SK-N-SH (cell line): ENCODE measurements at regions not wholly inside any gene's neighbourhood (a gene's known extent, or its start where the extent isn't known, plus 50 kb on each side); places are given as distances from the start of the nearest gene placed in this dataset.

Experiments used
- CTCF ChIA-PET: fragments of 300-600, 350-600 bp; formaldehyde crosslinking; extraction: SDS; loops from one replicate; lab custom pipeline; 2021; lab: Yijun Ruan, JAX
- POLR2A ChIA-PET: fragments of 350-600 bp; sonication (Branson Sonifier 250); formaldehyde crosslinking; extraction: SDS; loops from one replicate; lab custom pipeline; 2020; ENCODE audit warnings: antibody characterized with exemption, inconsistent platforms; lab: Yijun Ruan, JAX
- DNase-seq: peaks from one replicate; pipeline ENCODE4 v3.0.0; 2012
- H2AFZ ChIP-seq: fragments of 200-600 bp; sonication (generic); 2 replicates; pipeline ENCODE4 v1.8.1; 2016; ENCODE audit warnings: antibody characterized with exemption, mild to moderate bottlenecking, low read depth
- H3F3A ChIP-seq: fragments of 200-600 bp; sonication (generic); replicated peaks from 2 replicates; pipeline ENCODE3; 2016; ENCODE audit warnings: antibody characterized with exemption, mild to moderate bottlenecking; ENCODE audit not compliant: insufficient read depth
- H3K27ac ChIP-seq, 2 experiments: fragments of 200-500 bp in 1 of 2; fragments of 200-600 bp in 1 of 2; sonication (Bioruptor generic) in 1 of 2; sonication (generic), shearing (Covaris generic) in 1 of 2; 2 replicates each; pipeline versions ENCODE4 v1.5.1 to v1.6.1; 2014 to 2016; ENCODE audit warnings: low read depth in 2 of 2, inconsistent platforms in 1 of 2, low read length in 1 of 2, mild to moderate bottlenecking in 1 of 2, mixed read lengths in 1 of 2
- H3K27me3 ChIP-seq: fragments of 200-600 bp; sonication (generic), shearing (Covaris generic); 2 replicates; pipeline ENCODE4 v1.6.1; 2016; ENCODE audit warnings: mixed run types; ENCODE audit not compliant: insufficient read depth
- H3K36me3 ChIP-seq, 2 experiments: fragments of 200-500 bp in 1 of 2; fragments of 200-600 bp in 1 of 2; sonication (Bioruptor generic) in 1 of 2; sonication (generic) in 1 of 2; replicated peaks in 1 of 2; 2 replicates each; pipeline versions ENCODE3 to v1.5.1; 2014 to 2016; ENCODE audit warnings: low read length in 1 of 2, mild to moderate bottlenecking in 1 of 2; ENCODE audit not compliant: insufficient read depth in 2 of 2, control insufficient read depth in 1 of 2
- H3K4me1 ChIP-seq, 2 experiments: fragments of 200-500 bp in 1 of 2; fragments of 200-600 bp in 1 of 2; sonication (Bioruptor generic) in 1 of 2; sonication (generic), shearing (Covaris generic) in 1 of 2; 2 replicates each; pipeline versions ENCODE4 v1.5.1 to v1.6.1; 2014 to 2016; ENCODE audit warnings: low read depth in 1 of 2, low read length in 1 of 2, mixed run types in 1 of 2; ENCODE audit not compliant: insufficient read depth in 2 of 2, control insufficient read depth in 1 of 2
- H3K4me2 ChIP-seq: fragments of 200-600 bp; sonication (generic), shearing (Covaris generic); 2 replicates; pipeline ENCODE4 v1.6.1; 2017; ENCODE audit warnings: mixed run types
- H3K4me3 ChIP-seq, 2 experiments: fragments of 200-500 bp in 1 of 2; fragments of 200-600 bp in 1 of 2; sonication (Bioruptor generic) in 1 of 2; sonication (generic), shearing (Covaris generic) in 1 of 2; 2 replicates each; pipeline versions ENCODE4 v1.5.1 to v1.8.1; 2014 to 2016; ENCODE audit warnings: low read depth in 2 of 2, inconsistent platforms in 1 of 2, low read length in 1 of 2, mild to moderate bottlenecking in 1 of 2, mixed read lengths in 1 of 2, moderate library complexity in 1 of 2
- H3K79me2 ChIP-seq: fragments of 200-600 bp; sonication (generic); 2 replicates; pipeline ENCODE4 v1.8.1; 2017; ENCODE audit warnings: mild to moderate bottlenecking; ENCODE audit not compliant: insufficient read depth
- H3K9ac ChIP-seq: fragments of 200-600 bp; sonication (generic); 2 replicates; pipeline ENCODE4 v1.6.1; 2017; ENCODE audit warnings: mixed run types
- H3K9me2 ChIP-seq: fragments of 200-600 bp; sonication (generic); 2 replicates; pipeline ENCODE4 v1.6.1; 2017; ENCODE audit warnings: mixed run types
- H3K9me3 ChIP-seq: fragments of 200-600 bp; sonication (generic); 2 replicates; pipeline ENCODE4 v1.6.1; 2017; ENCODE audit warnings: mixed run types, mild to moderate bottlenecking, moderate library complexity
- H4K20me1 ChIP-seq: fragments of 200-600 bp; sonication (generic); 2 replicates; pipeline ENCODE4 v1.6.1; 2017; ENCODE audit warnings: mild to moderate bottlenecking, mixed run types; ENCODE audit not compliant: insufficient read depth
- ELF1 ChIP-seq: IDR thresholded peaks from 2 replicates; pipeline ENCODE4 v1.4.0; 2012
- EZH2phosphoT487 ChIP-seq: fragments of 200-600 bp; sonication (generic); IDR thresholded peaks from 2 replicates; pipeline ENCODE4 v1.6.1; 2017; ENCODE audit warnings: low read depth, mixed run types, mild to moderate bottlenecking, antibody characterized with exemption, moderate library complexity, borderline replicate concordance
- FOSL2 ChIP-seq: IDR thresholded peaks from 2 replicates; pipeline ENCODE4 v1.4.0; 2012; ENCODE audit warnings: low read depth, mild to moderate bottlenecking, moderate library complexity, borderline replicate concordance
- FOXJ3 ChIP-seq: sonication (generic); formaldehyde crosslinking; IDR thresholded peaks from 2 replicates; pipeline ENCODE4 v1.5.1; 2020; ENCODE audit warnings: mild to moderate bottlenecking, missing genetic modification reagents
- FOXM1 ChIP-seq: IDR thresholded peaks from 2 replicates; pipeline ENCODE4 v1.4.0; 2012; ENCODE audit warnings: low read depth, mild to moderate bottlenecking
- GATA2 ChIP-seq: sonication (generic); formaldehyde crosslinking; IDR thresholded peaks from 2 replicates; pipeline ENCODE4 v1.5.0; 2020; ENCODE audit warnings: mild to moderate bottlenecking, missing genetic modification reagents
- JUND ChIP-seq: IDR thresholded peaks from 2 replicates; pipeline ENCODE4 v1.4.0; 2012
- MXI1 ChIP-seq: IDR thresholded peaks from 2 replicates; pipeline ENCODE4 v1.6.1; 2012; ENCODE audit warnings: mild to moderate bottlenecking, low read depth, low read length, improper control_type of control experiment
- NFIC ChIP-seq: IDR thresholded peaks from 2 replicates; pipeline ENCODE4 v1.4.0; 2012; ENCODE audit warnings: borderline replicate concordance
- NRF1 ChIP-seq: IDR thresholded peaks from 2 replicates; pipeline ENCODE4 v1.6.1; 2012; ENCODE audit warnings: low read depth, mild to moderate bottlenecking, low read length
- POLR2AphosphoS5 ChIP-seq: IDR thresholded peaks from 2 replicates; pipeline ENCODE4 v1.6.1; 2012; ENCODE audit warnings: low read depth, low read length
- RAD21 ChIP-seq: IDR thresholded peaks from 2 replicates; pipeline ENCODE4 v1.6.1; 2012; ENCODE audit warnings: mild to moderate bottlenecking, low read length
- RCOR1 ChIP-seq: fragments of 150-350 bp; IDR thresholded peaks from 2 replicates; pipeline ENCODE4 v1.6.1; 2017; ENCODE audit warnings: antibody characterized with exemption, low read length
- RFX5 ChIP-seq: IDR thresholded peaks from 2 replicates; pipeline ENCODE4 v1.6.1; 2012; ENCODE audit warnings: mild to moderate bottlenecking, improper control_type of control experiment, low read length
- RXRA ChIP-seq: IDR thresholded peaks from 2 replicates; pipeline ENCODE4 v1.4.0; 2012; ENCODE audit warnings: low read depth, mild to moderate bottlenecking, borderline replicate concordance
- SIN3A ChIP-seq: IDR thresholded peaks from 2 replicates; pipeline ENCODE4 v1.6.1; 2012; ENCODE audit warnings: low read depth, mild to moderate bottlenecking, low read length, moderate library complexity, borderline replicate concordance
- TAF1 ChIP-seq: IDR thresholded peaks from 2 replicates; pipeline ENCODE4 v1.6.1; 2012; ENCODE audit warnings: low read depth, mild to moderate bottlenecking, low read length, moderate library complexity, borderline replicate concordance
- TCF12 ChIP-seq: IDR thresholded peaks from 2 replicates; pipeline ENCODE4 v1.4.0; 2012
- TEAD4 ChIP-seq: IDR thresholded peaks from 2 replicates; pipeline ENCODE4 v1.4.0; 2012; ENCODE audit warnings: mild to moderate bottlenecking, borderline replicate concordance; ENCODE audit not compliant: insufficient read depth
- YY1 ChIP-seq: IDR thresholded peaks from 2 replicates; pipeline ENCODE4 v1.4.0; 2012; ENCODE audit warnings: low read depth, mild to moderate bottlenecking
- WGBS: methylation state at CpG from one replicate; pipeline ENCODE4 v1.1.6; 2017; ENCODE audit warnings: low lambda C conversion rate; 5-methylcytosine and 5-hydroxymethylcytosine counted together
- TF ChIP-seq, protein P1 (sequence below): IDR thresholded peaks from 2 replicates; pipeline ENCODE4 v1.6.1; 2012; ENCODE audit warnings: mild to moderate bottlenecking, low read depth, low read length, moderate library complexity
- TF ChIP-seq, protein P2 (sequence below): IDR thresholded peaks from 2 replicates; pipeline ENCODE4 v1.4.0; 2012; ENCODE audit warnings: low read depth, borderline replicate concordance
- TF ChIP-seq, protein P3 (sequence below): fragments of 150-350 bp; IDR thresholded peaks from 2 replicates; pipeline ENCODE4 v1.6.1; 2017; ENCODE audit warnings: antibody characterized with exemption, low read length, low read depth, borderline replicate concordance
- TF ChIP-seq, protein P4 (sequence below): IDR thresholded peaks from 2 replicates; pipeline ENCODE4 v1.4.0; 2012; ENCODE audit warnings: low read depth
- TF ChIP-seq, protein P5 (sequence below): fragments of 150-350 bp; IDR thresholded peaks from 2 replicates; pipeline ENCODE4 v1.6.1; 2016; ENCODE audit warnings: mild to moderate bottlenecking, low read depth, low read length

DNA sequence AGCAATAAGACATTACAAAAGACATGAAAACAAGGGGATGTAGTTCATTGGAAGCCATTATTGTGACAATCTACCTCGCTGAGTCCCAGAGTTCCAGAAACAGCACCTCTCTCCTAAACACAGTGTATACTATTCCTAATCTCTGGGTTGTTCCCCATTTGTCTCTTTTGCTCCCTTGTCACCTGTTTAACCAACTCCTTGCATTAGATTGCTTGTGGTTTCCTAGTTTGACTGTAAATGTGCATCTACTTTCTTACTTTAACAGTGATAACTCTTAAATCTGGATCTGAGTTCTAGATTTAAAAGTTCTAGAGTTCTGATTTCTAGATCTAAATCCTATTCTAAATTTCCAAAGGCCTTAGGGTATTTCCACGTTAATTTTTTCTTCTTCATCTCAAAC, 71.6 kb upstream of the TET2 start (continued):
- TF ChIP-seq, protein P1, sequence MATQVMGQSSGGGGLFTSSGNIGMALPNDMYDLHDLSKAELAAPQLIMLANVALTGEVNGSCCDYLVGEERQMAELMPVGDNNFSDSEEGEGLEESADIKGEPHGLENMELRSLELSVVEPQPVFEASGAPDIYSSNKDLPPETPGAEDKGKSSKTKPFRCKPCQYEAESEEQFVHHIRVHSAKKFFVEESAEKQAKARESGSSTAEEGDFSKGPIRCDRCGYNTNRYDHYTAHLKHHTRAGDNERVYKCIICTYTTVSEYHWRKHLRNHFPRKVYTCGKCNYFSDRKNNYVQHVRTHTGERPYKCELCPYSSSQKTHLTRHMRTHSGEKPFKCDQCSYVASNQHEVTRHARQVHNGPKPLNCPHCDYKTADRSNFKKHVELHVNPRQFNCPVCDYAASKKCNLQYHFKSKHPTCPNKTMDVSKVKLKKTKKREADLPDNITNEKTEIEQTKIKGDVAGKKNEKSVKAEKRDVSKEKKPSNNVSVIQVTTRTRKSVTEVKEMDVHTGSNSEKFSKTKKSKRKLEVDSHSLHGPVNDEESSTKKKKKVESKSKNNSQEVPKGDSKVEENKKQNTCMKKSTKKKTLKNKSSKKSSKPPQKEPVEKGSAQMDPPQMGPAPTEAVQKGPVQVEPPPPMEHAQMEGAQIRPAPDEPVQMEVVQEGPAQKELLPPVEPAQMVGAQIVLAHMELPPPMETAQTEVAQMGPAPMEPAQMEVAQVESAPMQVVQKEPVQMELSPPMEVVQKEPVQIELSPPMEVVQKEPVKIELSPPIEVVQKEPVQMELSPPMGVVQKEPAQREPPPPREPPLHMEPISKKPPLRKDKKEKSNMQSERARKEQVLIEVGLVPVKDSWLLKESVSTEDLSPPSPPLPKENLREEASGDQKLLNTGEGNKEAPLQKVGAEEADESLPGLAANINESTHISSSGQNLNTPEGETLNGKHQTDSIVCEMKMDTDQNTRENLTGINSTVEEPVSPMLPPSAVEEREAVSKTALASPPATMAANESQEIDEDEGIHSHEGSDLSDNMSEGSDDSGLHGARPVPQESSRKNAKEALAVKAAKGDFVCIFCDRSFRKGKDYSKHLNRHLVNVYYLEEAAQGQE, result no peak

DNA sequence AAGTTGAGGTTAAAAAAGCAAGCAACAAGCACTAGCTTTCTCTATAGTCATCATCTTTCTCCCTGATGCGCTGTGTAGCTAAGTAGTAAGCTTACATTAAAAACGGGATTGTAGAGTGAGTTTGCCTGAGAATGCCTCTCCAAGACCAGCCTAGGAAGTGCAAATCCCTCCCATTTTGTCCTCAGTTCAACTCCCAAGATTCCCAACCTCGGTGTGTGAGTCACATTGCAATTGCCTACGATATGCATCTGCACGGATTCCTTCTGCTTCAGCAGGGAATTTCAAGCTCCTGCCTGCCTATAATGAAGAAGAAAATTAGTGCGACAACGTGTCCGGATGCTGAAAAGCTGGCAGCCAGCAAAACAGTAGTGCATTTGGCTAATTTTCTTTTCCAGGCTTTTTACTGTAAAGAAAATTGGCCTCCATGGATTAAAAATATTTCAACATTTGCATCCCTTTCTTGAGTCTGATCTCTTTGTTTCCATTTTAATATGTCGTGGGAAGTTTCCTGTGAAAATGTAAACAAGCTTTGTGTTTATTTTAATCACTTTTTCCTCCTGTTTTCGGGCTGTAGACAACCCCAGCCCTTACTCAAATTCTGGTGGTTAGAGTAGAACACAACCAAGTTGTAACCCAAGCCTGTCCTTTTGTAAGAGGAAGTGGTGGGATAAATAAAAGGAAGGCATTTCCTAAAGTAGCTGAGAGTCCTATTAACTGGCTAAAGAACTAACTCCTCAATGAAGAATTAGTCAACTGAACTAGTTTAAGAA, 58.4 kb upstream of the TET2 start:
- DNase-seq, result no peak
- Histone ChIP-seq H3K4me2 (peak overlapping the region; percentile 63), H3K27ac (peak overlapping the region; percentile 89 to 98), H3F3A (peaks cover 23% of the 10 kb centered on the region), H3K36me3 (no peaks in the 10 kb centered on the region), H3K4me3 (peak overlapping the region; percentile 24 to 28; a peak in 2 of 4 replicates), H3K9me2 (no peaks in the 10 kb centered on the region), H2AFZ (peak overlapping the region; percentile 69), H3K4me1 (peaks cover 0 to 22% of the 10 kb centered on the region in 2 experiments; a peak in 3 of 4 replicates), H3K79me2 (no peaks in the 10 kb centered on the region), H3K9me3 (no peaks in the 10 kb centered on the region), H3K27me3 (no peaks in the 10 kb centered on the region), H3K9ac (peak overlapping the region; percentile 55), H4K20me1 (no peaks in the 10 kb centered on the region)
- ChIA-PET CTCF (interaction anchor here (1.8 kb wide), 1 partner anchor 15 kb away, joined by 6 read pairs; no protein-coding TSS in a partner anchor), POLR2A (no interaction called here)
- WGBS, result 17% methylated on average over 9 of the region's 10 CpGs
- no peak for TF ChIP-seq MXI1
- TF ChIP-seq FOXM1, result no peak
- TF ChIP-seq TAF1, result 0 out of 2 replicates have a peak, but pooled peaks have one; percentile 39
- no peak for TF ChIP-seq EZH2phosphoT487
- no peak for TF ChIP-seq GATA2
- TF ChIP-seq RXRA, result peak; percentile 99
- TF ChIP-seq SIN3A, result peak; percentile 54; the same call in 1 of the 2 replicates
- TF ChIP-seq RCOR1, result no peak
- no peak for TF ChIP-seq NRF1
- peak; percentile 67 for TF ChIP-seq NFIC
- TF ChIP-seq, protein P2, sequence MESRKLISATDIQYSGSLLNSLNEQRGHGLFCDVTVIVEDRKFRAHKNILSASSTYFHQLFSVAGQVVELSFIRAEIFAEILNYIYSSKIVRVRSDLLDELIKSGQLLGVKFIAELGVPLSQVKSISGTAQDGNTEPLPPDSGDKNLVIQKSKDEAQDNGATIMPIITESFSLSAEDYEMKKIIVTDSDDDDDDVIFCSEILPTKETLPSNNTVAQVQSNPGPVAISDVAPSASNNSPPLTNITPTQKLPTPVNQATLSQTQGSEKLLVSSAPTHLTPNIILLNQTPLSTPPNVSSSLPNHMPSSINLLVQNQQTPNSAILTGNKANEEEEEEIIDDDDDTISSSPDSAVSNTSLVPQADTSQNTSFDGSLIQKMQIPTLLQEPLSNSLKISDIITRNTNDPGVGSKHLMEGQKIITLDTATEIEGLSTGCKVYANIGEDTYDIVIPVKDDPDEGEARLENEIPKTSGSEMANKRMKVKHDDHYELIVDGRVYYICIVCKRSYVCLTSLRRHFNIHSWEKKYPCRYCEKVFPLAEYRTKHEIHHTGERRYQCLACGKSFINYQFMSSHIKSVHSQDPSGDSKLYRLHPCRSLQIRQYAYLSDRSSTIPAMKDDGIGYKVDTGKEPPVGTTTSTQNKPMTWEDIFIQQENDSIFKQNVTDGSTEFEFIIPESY, result no peak
- TF ChIP-seq RAD21, result peak; percentile 15; the same call in 1 of the 2 replicates
- no peak for TF ChIP-seq RFX5
- peak; percentile 88 for TF ChIP-seq FOSL2
- peak; percentile 85 for TF ChIP-seq JUND
- no peak for TF ChIP-seq FOXJ3
- TF ChIP-seq, protein P3, sequence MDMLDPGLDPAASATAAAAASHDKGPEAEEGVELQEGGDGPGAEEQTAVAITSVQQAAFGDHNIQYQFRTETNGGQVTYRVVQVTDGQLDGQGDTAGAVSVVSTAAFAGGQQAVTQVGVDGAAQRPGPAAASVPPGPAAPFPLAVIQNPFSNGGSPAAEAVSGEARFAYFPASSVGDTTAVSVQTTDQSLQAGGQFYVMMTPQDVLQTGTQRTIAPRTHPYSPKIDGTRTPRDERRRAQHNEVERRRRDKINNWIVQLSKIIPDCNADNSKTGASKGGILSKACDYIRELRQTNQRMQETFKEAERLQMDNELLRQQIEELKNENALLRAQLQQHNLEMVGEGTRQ, result no peak
- peak; percentile 73 for TF ChIP-seq TCF12
- peak; percentile 78 for TF ChIP-seq POLR2AphosphoS5
- no peak for TF ChIP-seq ELF1
- TF ChIP-seq YY1, result no peak
- TF ChIP-seq, protein P4, sequence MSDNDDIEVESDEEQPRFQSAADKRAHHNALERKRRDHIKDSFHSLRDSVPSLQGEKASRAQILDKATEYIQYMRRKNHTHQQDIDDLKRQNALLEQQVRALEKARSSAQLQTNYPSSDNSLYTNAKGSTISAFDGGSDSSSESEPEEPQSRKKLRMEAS, result peak; percentile 84
- TF ChIP-seq, protein P5, sequence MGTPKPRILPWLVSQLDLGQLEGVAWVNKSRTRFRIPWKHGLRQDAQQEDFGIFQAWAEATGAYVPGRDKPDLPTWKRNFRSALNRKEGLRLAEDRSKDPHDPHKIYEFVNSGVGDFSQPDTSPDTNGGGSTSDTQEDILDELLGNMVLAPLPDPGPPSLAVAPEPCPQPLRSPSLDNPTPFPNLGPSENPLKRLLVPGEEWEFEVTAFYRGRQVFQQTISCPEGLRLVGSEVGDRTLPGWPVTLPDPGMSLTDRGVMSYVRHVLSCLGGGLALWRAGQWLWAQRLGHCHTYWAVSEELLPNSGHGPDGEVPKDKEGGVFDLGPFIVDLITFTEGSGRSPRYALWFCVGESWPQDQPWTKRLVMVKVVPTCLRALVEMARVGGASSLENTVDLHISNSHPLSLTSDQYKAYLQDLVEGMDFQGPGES, result no peak
- TF ChIP-seq TEAD4, result peak; percentile 75; the same call in 1 of the 2 replicates
